ENCODE measurements at regions not wholly inside any gene's neighbourhood (a gene's known extent, or its start where the extent isn't known, plus 50 kb on each side); places are given as distances from the start of the nearest gene placed in this dataset.
A peak's percentile ranks its signal among the peaks of the same experiment; 100 is the strongest.
"Not testable (repeated sequence)": the region's sequence is repeated elsewhere in the genome, so short reads cannot be mapped to it uniquely, and the experiment has no call there.

GRCh38 chr1:117754061-117754969 is 148.5 kb downstream of the TENT5C start:
- peak; percentile 59 for DNase-seq (ENCODE audit: low spot score)

- DNase-seq (ENCODE audit: low spot score), result no peak
These were observed 151.8 kb downstream of the TENT5C start for GRCh38 chr1:117757668-117758067.

- peak; percentile 74 for DNase-seq (ENCODE audit: low spot score)
These were observed 152.8 kb downstream of the TENT5C start for GRCh38 chr1:117758444-117759316.

GRCh38 chr1:117759535-117759934 is 153.7 kb downstream of the TENT5C start:
- DNase-seq (ENCODE audit: low spot score), result no peak

DNA sequence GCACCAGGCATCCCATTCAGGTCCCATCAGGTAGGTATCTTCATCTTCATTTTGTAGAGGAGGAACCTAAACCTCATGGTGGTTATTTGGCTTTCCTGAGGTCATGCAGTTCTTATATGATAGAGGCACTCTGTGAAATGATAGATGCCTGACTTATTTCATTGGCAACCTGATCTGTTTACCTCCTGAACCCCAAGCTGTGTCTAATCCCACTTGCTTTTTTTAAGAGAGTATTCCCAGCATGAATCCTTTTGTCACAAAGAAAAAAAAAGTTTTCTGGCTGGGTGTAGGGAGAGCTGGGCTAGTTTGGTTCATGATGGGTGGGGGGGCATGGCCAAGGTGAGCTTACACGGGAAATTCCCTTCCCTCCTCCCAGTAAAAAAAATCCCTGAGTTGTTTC is 154.2 kb downstream of the TENT5C start:
- no peak for DNase-seq (ENCODE audit: low spot score)

GRCh38 chr1:117760485-117760884 is 154.6 kb downstream of the TENT5C start:
- DNase-seq (ENCODE audit: low spot score), result no peak

GRCh38 chr1:117767756-117768155 is 161.7 kb downstream of the GDAP2 start:
- DNase-seq (ENCODE audit: low spot score), result not testable (repeated sequence)

GRCh38 chr1:117770981-117771531 is 158.4 kb downstream of the GDAP2 start:
- no peak for DNase-seq (ENCODE audit: low spot score)

DNA sequence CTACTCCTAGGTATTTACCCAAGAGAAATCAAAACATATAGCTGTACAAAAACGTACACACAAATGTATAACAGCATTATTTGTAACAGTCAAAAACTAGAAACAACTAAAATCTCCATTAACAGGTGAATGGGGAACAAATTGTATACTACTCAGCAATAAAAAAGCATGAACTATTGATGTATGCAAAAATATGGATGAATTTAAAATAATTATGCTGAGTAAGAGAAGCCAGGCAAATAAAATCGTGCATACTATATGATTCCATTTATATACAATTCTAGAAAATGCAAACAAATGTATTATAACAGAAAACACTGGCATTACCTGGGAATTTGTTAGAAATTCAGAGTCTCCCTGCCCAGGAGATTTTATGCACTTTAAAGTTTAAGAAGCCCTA is 150.1 kb downstream of the GDAP2 start:
- DNase-seq (ENCODE audit: low spot score), result no peak

- DNase-seq (ENCODE audit: low spot score), result no peak
These were observed 148.5 kb downstream of the GDAP2 start for GRCh38 chr1:117780687-117781475.

DNA sequence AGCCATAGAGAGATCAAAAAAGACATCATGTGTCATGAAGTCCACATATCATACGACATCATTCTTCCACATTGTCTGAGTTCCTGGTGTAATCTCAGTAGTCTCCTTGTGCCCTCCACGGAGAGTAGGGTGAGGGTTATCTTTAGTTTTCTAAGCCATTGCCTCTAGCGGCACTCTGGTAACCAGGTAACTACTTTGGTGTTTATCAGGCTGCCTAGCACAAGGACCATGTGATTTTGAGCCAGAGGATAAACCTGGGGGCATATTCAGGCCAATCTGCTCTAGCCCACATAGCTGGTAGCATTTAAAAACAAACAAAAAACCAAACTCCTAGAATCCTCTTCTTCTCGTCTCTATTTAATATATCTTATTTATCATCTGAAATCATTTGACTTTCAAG is 147.4 kb downstream of the GDAP2 start:
- no peak for DNase-seq (ENCODE audit: low spot score)

GRCh38 chr1:117783606-117784396 is 145.6 kb downstream of the GDAP2 start:
- no peak for DNase-seq (ENCODE audit: low spot score)

DNA sequence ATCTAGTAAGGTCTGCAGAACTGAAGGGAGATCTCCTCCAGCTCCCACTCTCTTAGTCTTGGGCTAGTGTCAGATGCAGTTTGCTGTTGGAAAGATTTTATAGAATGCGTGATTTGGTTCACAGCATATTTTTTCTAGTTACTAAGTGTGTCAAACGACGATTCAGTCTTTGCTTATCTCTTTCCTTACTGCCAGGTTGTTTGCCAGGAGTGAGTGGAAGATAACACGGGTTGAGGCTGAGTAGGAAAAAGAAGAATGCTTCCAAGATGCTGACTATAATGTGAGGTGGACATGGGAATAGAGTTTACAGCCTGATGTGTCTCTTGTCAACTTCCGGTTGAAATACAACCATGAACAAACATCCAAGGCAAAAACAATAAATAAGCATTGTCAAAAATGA is 141.4 kb downstream of the GDAP2 start:
- no peak for DNase-seq (ENCODE audit: low spot score)

GRCh38 chr1:117793413-117793812 is 136.0 kb downstream of the GDAP2 start:
- DNase-seq (ENCODE audit: low spot score), result no peak

DNA sequence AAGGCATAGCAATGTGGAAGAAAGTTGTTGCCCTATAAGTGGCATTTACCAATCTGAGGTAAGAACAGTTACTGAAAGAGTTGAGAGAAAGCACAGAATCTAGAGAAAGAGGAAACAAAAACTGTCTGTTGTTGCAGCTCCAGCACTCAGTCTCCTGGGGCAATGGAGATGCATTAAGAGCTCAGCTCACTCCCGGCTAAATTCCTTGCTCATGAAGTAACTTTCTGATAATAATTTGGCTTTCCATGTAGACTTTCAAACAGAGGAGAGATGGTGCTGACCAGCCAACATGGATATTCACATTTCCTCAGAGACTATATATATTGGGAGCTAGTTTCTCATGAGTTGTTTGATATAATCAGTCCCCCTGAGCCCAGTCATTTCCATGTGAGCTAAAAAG is 135.3 kb downstream of the GDAP2 start:
- DNase-seq (ENCODE audit: low spot score), result no peak

DNA sequence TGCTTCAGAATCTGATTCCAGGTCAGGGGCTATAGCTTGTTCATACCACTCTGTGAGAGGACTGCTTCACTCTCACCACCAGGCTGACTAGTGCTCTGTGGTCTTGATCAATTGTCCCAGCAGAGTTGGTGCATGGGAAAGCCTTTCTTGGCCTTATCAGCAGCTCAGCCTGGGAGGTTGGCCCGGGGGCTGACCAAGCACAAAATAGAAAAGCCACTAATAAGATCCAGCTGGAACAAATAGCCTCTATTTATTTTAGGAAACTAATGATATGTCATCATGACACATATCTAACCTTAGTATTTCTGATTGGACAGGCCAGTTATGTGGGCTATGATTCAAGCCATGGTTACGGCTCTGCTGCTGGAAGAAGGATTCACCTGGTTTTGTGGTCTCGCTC is 134.2 kb downstream of the GDAP2 start:
- no peak for DNase-seq (ENCODE audit: low spot score)

GRCh38 chr1:117795792-117796191 is 133.6 kb downstream of the GDAP2 start:
- DNase-seq (ENCODE audit: low spot score), result no peak

- no peak for DNase-seq (ENCODE audit: low spot score)
These were observed 133.2 kb downstream of the GDAP2 start for GRCh38 chr1:117796226-117796625.

- DNase-seq (ENCODE audit: low spot score), result no peak
These were observed 130.9 kb downstream of the GDAP2 start for GRCh38 chr1:117798550-117798949.

DNA sequence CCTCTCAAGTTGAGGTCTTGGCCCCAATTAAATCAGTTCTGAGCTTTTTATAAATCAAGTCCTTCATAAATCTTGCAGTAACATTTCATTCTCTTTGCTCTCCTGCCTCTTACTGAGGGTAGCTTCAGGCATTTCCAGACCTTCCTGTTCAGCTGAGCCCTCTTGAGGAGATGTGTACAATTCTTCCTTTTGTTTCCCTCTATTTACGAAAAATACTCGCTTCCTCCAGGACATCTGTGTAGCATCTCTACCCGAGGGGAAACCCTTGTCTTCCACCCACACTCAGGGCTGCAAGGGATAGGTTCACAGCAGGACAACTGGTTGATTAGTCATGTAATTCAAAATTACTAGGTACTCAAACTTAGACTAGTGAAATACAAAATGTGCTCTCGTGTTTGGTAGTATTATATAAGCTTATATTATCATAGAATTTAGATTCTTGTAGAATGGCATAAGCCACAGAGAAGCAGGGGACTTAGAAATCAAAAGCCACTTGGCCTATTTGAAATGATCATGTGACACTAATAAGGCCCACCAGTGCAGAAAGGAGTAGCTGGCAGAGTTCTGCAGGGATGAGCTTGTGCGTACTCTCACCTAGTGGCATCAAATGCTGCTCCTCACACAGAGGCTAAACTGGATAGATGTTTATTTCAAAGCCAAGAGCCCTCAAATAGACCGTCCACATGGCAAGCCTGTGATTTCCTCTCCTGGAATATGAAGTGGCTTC is 126.7 kb downstream of the GDAP2 start:
- DNase-seq (ENCODE audit: low spot score), result no peak
